Progenitor cell of endocrine pancreas (in vitro differentiated cells): ENCODE measurements at regions not wholly inside any gene's neighbourhood (a gene's known extent, or its start where the extent isn't known, plus 50 kb on each side); places are given as distances from the start of the nearest gene placed in this dataset.

Source experiments
- DNase-seq: peaks from one replicate; pipeline ENCODE4 v3.0.0; 2021; ENCODE audit warnings: low spot score; ENCODE audit not compliant: unreplicated experiment
- H3K27ac Mint-ChIP-seq: 2 replicates; pipeline ENCODE4 v1.8.0; 2021; ENCODE audit warnings: mild to moderate bottlenecking, moderate library complexity, mixed read lengths
- H3K27me3 Mint-ChIP-seq: 2 replicates; pipeline ENCODE4 v1.8.0; 2021; ENCODE audit warnings: mixed read lengths
- H3K36me3 Mint-ChIP-seq: 2 replicates; pipeline ENCODE4 v1.8.0; 2022; ENCODE audit warnings: mixed read lengths; ENCODE audit not compliant: insufficient read depth
- H3K4me1 Mint-ChIP-seq: 2 replicates; pipeline ENCODE4 v1.8.0; 2021; ENCODE audit warnings: low read depth, mixed read lengths
- H3K4me3 Mint-ChIP-seq: 2 replicates; pipeline ENCODE4 v1.8.0; 2021; ENCODE audit warnings: low read depth, mild to moderate bottlenecking, moderate library complexity, mixed read lengths
- H3K9me3 Mint-ChIP-seq: 2 replicates; pipeline ENCODE4 v1.8.0; 2021; ENCODE audit warnings: low read depth, mixed read lengths
- TF ChIP-seq, protein P1 (sequence below): fragments of 200-600 bp; sonication (generic); IDR thresholded peaks from one replicate; pipeline ENCODE4 v1.5.0; 2021; ENCODE audit warnings: antibody characterized with exemption, mild to moderate bottlenecking; ENCODE audit not compliant: unreplicated experiment

- DNase-seq = no peak
- no peaks in the 10 kb centered on the region for H3K36me3 Mint-ChIP-seq
- no peak overlapping the region for H3K4me3 Mint-ChIP-seq
- H3K9me3 Mint-ChIP-seq = no peaks in the 10 kb centered on the region
- H3K4me1 Mint-ChIP-seq = peaks cover 6% of the 10 kb centered on the region
- TF ChIP-seq, protein P1, sequence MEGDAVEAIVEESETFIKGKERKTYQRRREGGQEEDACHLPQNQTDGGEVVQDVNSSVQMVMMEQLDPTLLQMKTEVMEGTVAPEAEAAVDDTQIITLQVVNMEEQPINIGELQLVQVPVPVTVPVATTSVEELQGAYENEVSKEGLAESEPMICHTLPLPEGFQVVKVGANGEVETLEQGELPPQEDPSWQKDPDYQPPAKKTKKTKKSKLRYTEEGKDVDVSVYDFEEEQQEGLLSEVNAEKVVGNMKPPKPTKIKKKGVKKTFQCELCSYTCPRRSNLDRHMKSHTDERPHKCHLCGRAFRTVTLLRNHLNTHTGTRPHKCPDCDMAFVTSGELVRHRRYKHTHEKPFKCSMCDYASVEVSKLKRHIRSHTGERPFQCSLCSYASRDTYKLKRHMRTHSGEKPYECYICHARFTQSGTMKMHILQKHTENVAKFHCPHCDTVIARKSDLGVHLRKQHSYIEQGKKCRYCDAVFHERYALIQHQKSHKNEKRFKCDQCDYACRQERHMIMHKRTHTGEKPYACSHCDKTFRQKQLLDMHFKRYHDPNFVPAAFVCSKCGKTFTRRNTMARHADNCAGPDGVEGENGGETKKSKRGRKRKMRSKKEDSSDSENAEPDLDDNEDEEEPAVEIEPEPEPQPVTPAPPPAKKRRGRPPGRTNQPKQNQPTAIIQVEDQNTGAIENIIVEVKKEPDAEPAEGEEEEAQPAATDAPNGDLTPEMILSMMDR = no peak
- no peaks in the 10 kb centered on the region for H3K27me3 Mint-ChIP-seq
- no peak overlapping the region for H3K27ac Mint-ChIP-seq
Measured at GRCh38 chr2:204470621-204471196, 74.6 kb upstream of the PARD3B start.

DNA sequence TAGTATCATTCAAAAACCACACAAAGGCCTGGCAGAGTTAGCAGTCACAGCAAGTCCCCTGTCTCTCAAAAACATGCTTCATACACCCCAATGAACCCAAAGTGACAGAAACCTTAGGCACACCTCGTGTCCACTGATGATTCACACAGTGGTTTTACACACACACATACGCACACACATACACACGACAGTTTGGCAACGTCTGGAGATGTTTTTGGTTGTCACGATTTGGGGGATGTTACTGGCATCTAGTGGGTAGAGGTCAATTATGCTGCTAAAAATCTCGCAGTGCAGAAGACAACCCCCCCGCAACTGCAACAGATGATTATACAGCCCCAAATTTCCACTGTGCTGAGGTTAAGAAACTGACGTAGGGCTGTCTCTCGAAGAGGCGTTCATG is 72.9 kb upstream of the PARD3B start:
- no peaks in the 10 kb centered on the region for H3K36me3 Mint-ChIP-seq
- no peaks in the 10 kb centered on the region for H3K9me3 Mint-ChIP-seq
- no peaks in the 10 kb centered on the region for H3K27me3 Mint-ChIP-seq

DNA sequence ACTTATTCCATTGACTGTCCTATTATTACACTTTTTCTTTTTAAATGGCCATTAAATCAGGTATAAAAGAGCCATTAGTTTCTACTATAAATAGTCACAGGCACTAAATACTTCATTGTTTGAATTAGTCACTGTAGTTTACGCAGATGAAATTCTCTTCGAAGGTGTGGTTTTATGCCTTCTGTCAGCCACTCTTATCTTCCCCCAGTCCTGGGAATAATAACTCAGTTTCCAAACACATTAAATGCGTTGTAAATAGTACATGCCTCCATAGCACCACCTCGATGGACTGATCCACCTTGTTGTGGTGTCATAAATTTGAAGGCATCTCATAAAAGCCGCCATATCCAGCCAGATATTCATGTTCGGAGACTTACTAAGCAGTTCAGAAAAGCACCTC is 72.1 kb upstream of the PARD3B start:
- peaks cover 6% of the 10 kb centered on the region for H3K4me1 Mint-ChIP-seq
- no peak overlapping the region for H3K4me3 Mint-ChIP-seq
- DNase-seq = no peak
- TF ChIP-seq, protein P1 = no peak
- H3K27me3 Mint-ChIP-seq = no peaks in the 10 kb centered on the region
- no peaks in the 10 kb centered on the region for H3K9me3 Mint-ChIP-seq
- no peaks in the 10 kb centered on the region for H3K36me3 Mint-ChIP-seq
- H3K27ac Mint-ChIP-seq = no peak overlapping the region

More for the DNA sequence above, 72.9 kb upstream of the PARD3B start:
- no peak overlapping the region for H3K4me3 Mint-ChIP-seq
- peaks cover 6% of the 10 kb centered on the region for H3K4me1 Mint-ChIP-seq
- TF ChIP-seq, protein P1 = no peak
- no peak for DNase-seq
- H3K27ac Mint-ChIP-seq = no peak overlapping the region

DNA sequence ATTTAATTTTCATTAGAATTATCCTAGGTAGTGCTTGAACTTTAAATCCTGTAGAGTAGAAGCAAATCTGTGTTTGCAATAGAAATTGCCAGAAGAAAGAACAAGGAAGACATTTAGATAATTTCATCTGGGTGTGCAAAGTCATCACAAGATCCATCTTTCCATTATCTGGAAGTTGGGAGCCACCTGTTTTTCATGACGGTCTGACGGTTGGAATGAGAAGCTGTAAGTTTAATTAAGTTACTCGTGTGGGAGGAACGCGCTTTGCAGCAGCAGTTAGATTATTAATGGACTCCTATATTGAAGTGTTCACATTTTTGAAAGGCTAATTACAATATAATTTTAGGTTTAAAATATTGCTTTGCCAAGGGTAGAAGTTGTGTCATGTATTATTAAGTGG is 69.9 kb upstream of the PARD3B start:
- Mint-ChIP-seq H3K27ac (no peak overlapping the region), H3K4me3 (no peak overlapping the region), H3K27me3 (no peaks in the 10 kb centered on the region), H3K9me3 (no peaks in the 10 kb centered on the region), H3K36me3 (no peaks in the 10 kb centered on the region), H3K4me1 (peaks cover 5% of the 10 kb centered on the region)
- DNase-seq = no peak
- TF ChIP-seq, protein P1 = no peak

DNA sequence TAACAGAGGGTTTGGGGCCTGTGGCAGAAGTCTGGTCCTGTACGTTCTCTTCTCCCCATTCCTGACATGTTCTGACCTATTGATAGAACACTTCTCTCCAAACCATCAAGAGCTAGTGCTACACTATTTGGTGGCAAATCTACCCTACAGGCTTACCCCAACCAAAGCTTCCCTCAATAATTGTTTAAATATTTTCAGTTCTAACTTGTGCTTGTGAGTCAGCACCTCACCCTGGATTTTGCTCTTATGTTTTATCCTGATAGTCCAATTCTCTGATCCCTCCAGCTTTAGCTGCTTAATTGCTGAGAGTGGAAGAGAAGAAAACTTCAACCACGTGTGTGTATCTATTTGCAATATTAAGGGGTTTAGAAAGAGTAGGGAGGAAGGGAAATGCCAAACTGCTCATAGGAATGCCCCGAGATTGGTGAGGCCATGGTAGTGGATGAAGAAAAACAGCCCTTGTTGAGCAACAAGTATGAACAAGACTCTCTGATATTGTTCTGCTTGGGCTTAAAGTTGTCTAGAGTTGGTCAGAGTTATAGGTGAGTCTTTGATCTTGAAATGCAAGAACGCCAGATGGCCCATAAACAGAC is 67.8 kb upstream of the PARD3B start:
- H3K4me1 Mint-ChIP-seq = no peaks in the 10 kb centered on the region
- no peaks in the 10 kb centered on the region for H3K36me3 Mint-ChIP-seq
- no peaks in the 10 kb centered on the region for H3K27me3 Mint-ChIP-seq
- H3K27ac Mint-ChIP-seq = no peak overlapping the region
- H3K4me3 Mint-ChIP-seq = no peak overlapping the region
- TF ChIP-seq, protein P1 = no peak
- no peak for DNase-seq
- no peaks in the 10 kb centered on the region for H3K9me3 Mint-ChIP-seq
